ENCODE measurements at regions not wholly inside any gene's neighbourhood (a gene's known extent, or its start where the extent isn't known, plus 50 kb on each side); places are given as distances from the start of the nearest gene placed in this dataset.

DNA sequence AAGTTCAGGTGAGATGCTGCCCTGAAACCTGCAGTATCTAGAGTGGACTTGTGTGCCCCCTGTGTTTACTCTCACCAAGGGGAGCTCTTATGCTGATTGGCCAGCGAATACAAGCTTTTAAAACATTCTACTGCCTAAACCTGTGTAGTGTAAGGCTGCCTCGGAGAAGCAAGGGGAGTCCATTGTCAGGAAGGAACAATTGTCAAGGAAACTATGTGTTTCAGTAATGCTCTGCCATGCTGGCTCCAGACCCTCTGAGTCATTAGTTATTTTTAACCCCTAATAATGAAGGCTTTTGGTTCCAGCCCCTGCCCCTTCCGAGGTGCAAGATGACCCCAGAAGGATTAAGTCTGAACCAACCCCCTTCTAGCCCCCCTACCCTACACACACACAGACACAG is 66.1 kb upstream of the CHMP2B start:
- TF ChIP-seq, protein P1, sequence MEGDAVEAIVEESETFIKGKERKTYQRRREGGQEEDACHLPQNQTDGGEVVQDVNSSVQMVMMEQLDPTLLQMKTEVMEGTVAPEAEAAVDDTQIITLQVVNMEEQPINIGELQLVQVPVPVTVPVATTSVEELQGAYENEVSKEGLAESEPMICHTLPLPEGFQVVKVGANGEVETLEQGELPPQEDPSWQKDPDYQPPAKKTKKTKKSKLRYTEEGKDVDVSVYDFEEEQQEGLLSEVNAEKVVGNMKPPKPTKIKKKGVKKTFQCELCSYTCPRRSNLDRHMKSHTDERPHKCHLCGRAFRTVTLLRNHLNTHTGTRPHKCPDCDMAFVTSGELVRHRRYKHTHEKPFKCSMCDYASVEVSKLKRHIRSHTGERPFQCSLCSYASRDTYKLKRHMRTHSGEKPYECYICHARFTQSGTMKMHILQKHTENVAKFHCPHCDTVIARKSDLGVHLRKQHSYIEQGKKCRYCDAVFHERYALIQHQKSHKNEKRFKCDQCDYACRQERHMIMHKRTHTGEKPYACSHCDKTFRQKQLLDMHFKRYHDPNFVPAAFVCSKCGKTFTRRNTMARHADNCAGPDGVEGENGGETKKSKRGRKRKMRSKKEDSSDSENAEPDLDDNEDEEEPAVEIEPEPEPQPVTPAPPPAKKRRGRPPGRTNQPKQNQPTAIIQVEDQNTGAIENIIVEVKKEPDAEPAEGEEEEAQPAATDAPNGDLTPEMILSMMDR (IDR thresholded peaks at IDR 0.05; ENCODE audit: low read depth, low read length): no peak
- no peak overlapping the region for H3K4me3 ChIP-seq (ENCODE audit: low read depth, low read length)

DNA sequence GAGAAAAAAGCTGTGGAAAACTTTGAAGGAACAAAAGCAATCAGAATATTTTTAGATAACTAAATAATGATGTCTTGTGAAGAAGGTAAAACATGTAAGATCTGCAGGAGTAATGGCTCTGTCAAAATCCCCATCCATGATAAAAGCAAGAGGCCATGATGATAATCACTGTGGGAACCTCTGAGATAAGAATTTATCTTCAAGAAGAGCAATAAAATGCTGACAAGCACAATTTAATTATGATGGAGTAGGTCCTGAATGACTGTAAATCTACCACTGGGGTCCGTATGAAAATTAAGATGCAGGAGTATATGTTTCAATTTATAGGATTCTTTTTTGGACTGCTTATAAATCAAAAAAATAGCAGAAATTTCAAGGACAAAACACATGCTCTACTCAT is 68.3 kb upstream of the CHMP2B start:
- TF ChIP-seq, protein P1 (IDR thresholded peaks at IDR 0.05; ENCODE audit: low read depth, low read length): no peak

DNA sequence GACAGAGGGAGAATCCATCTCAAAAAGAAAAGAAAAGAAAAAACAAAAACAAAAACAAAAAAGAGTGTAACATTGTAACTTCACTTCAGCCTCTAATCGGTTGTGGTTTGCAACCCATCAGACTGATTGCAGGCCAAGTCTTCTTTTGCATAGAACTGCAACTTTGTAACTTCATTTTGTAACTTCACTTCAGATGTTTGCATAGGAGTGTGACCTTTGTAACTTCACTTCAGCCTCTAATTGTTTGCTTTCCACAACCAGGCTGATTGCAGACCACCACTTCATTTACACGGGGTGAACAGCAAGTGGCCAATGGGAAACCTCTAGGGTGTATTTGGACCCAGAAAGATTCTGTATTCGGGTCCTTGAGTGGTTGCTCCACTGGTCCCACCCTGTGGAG is 79.1 kb upstream of the CHMP2B start:
- TF ChIP-seq, protein P1 (IDR thresholded peaks at IDR 0.05; ENCODE audit: low read depth, low read length): no peak
- no peak overlapping the region for H3K4me3 ChIP-seq (ENCODE audit: low read depth, low read length)

More for the DNA sequence above, 68.3 kb upstream of the CHMP2B start:
- no peak overlapping the region for H3K4me3 ChIP-seq (ENCODE audit: low read depth, low read length)

DNA sequence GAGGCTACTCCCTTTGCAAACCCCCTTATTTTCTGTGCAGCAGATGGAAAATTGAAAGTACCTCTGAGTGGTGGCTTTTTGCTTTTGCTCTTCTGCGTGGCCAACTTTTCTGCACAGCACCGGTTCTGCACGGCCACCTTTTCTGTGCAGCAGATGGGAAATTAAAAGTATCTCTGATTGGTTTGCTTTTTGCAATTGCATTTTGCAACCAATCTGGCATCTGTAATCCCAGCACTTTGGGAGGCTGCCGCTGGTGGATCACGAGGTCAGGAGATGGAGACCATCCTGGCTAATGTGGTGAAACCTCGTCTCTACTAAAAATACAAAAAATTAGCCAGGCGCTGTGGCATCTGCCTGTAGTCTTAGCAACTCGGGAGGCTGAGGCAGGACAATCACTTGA is 79.5 kb upstream of the CHMP2B start:
- TF ChIP-seq, protein P1 (IDR thresholded peaks at IDR 0.05; ENCODE audit: low read depth, low read length): no peak
- no peak overlapping the region for H3K4me3 ChIP-seq (ENCODE audit: low read depth, low read length)

DNA sequence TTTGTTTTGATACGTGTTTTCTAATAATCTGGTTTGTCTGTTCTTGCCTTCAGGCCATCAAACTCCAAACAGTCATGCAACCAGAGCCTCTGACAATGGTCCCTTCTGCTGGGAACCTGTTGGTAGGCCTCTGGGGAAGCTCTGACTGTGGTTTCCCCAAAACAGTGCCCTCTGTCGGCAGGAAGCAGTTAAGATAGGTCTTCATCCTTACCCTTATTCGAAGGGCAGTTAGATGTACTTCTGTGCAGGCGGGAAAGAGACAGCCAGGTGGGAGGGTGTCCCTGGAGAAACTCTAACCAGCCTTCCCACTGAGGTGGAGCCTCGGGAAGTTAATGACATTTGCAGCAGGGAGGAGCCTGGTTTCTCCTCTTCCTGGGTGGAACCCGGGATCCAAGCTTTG is 81.6 kb upstream of the CHMP2B start:
- TF ChIP-seq, protein P1 (IDR thresholded peaks at IDR 0.05; ENCODE audit: low read depth, low read length): peak; percentile 45
- no peak overlapping the region for H3K4me3 ChIP-seq (ENCODE audit: low read depth, low read length)

DNA sequence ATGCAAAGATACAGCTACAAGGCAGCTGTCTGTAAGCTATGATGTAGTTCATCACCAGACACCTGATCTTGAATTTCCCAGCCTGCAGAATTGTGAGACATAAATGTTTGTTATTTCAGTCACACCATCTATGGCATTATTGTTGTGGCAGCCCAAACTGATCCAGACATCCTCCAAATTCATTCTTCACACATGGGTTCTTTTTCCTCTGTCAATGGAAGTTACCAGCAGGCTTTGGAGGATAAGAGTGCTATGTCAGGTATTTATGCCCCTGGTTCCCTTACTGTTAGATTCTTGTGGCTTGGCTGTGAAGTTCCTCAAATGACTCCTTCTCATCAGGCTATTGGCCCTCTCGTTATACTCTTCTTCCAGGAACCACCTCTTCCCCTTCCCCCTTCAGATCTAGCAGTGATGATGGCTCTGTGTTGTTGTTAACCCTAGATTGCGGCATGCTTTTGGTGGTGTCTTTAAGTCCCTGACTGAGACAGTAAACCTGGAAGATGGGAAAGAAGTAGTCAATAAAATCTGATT is 91.0 kb upstream of the CHMP2B start:
- TF ChIP-seq, protein P1 (IDR thresholded peaks at IDR 0.05; ENCODE audit: low read depth, low read length): no peak
- H3K4me3 ChIP-seq (ENCODE audit: low read depth, low read length): no peak overlapping the region

DNA sequence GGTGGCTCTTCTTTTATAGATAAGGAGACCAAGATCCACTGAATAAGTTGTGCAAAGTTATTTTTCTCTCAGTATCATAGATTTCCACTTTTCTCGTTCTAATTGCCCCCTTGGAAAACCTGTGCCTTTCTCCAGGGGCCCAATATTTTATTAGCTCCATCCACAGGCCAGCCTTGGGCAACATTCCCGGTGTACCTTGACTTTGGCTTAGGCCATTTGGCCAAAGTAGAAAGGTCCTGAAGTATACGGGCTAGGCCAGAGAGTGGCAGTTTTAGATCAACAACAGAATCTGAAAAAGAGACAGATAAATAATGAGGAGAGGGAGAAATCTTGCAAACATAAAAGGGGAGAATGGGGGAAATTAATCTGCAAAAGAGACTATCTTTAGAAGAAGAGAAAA is 91.7 kb upstream of the CHMP2B start:
- TF ChIP-seq, protein P1 (IDR thresholded peaks at IDR 0.05; ENCODE audit: low read depth, low read length): no peak
- no peak overlapping the region for H3K4me3 ChIP-seq (ENCODE audit: low read depth, low read length)
